ENCODE measurements at regions not wholly inside any gene's neighbourhood (a gene's known extent, or its start where the extent isn't known, plus 50 kb on each side); places are given as distances from the start of the nearest gene placed in this dataset.

DNA sequence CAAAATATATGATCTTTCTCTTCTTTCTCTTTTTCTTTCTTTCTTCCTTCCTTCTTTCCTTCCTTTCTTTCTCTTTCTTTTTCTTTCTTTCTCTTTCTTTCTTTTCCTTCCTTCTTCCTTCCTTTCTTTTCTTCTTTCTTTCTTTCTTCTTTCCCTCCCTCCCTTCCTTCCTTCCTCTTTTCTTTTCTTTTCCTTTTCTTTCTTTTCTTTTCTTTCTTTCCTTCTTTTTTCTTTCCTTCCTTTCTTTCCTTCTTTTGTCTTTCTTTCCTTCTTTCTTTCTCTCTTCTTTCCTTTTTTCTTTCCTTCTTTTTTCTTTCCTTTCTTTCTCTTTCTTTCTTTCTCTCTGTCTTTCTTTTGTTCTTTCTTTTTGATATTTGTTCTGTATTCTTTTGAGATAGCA lies 1356.0 kb upstream of the SEL1L start:
- TF ChIP-seq EZH2 (IDR thresholded peaks at IDR 0.05; ENCODE audit: insufficient read depth, poor library complexity, severe bottlenecking): no peak
- TF ChIP-seq EZH2phosphoT487 (IDR thresholded peaks at IDR 0.05; ENCODE audit: insufficient read depth, low read depth): no peak
